CD8-positive, alpha-beta memory T cell (primary cell): ENCODE measurements at regions not wholly inside any gene's neighbourhood (a gene's known extent, or its start where the extent isn't known, plus 50 kb on each side); places are given as distances from the start of the nearest gene placed in this dataset.

Experiments
- CTCF ChIA-PET: fragments of 350-600 bp; sonication (Branson Sonifier 250); formaldehyde crosslinking; loops from one replicate; lab custom pipeline; 2021; ENCODE audit warnings: antibody characterized with exemption; lab: Charles Lee
- POLR2A ChIA-PET: fragments of 350-600 bp; sonication (Branson Sonifier 250); formaldehyde crosslinking; loops from one replicate; lab custom pipeline; 2021; ENCODE audit warnings: antibody characterized with exemption; lab: Charles Lee
- DNase-seq, 5 donors: peaks; one replicate each; pipeline versions ENCODE4 v3.0.0 to v3.0.0-alpha.2; 2020 to 2022; ENCODE audit warnings: mixed read lengths in 1 of 5
- H3K27ac ChIP-seq: one replicate; pipeline ENCODE4 v1.7.0; 2013; ENCODE audit warnings: low read depth, mild to moderate bottlenecking, low read length, moderate library complexity
- H3K27me3 ChIP-seq: 2 replicates; pipeline ENCODE4 v1.7.0; 2013; ENCODE audit warnings: low read length, mild to moderate bottlenecking; ENCODE audit not compliant: insufficient read depth, poor library complexity, severe bottlenecking
- H3K36me3 ChIP-seq: 2 replicates; pipeline ENCODE4 v1.7.0; 2013; ENCODE audit warnings: mild to moderate bottlenecking, low read length, moderate library complexity; ENCODE audit not compliant: insufficient read depth
- H3K4me1 ChIP-seq: 2 replicates; pipeline ENCODE4 v1.7.0; 2013; ENCODE audit warnings: mild to moderate bottlenecking, low read length, moderate library complexity; ENCODE audit not compliant: insufficient read depth
- H3K4me3 ChIP-seq: 2 replicates; pipeline ENCODE4 v1.7.0; 2013; ENCODE audit warnings: mild to moderate bottlenecking, low read length
- H3K9me3 ChIP-seq: 2 replicates; pipeline ENCODE4 v1.7.0; 2013; ENCODE audit warnings: mild to moderate bottlenecking, low read length
- H3K27ac Mint-ChIP-seq, 8 donors: one replicate each; pipeline ENCODE4 v1.8.0; 2020 to 2021; ENCODE audit warnings: mixed read lengths in 8 of 8, mild to moderate bottlenecking in 6 of 8, inconsistent platforms in 3 of 8, moderate library complexity in 3 of 8
- H3K27me3 Mint-ChIP-seq, 2 donors: one replicate each; pipeline ENCODE4 v1.8.0; 2020 to 2021; ENCODE audit warnings: mixed read lengths in 2 of 2, mild to moderate bottlenecking in 1 of 2, moderate library complexity in 1 of 2
- H3K36me3 Mint-ChIP-seq, 3 donors: one replicate each; pipeline ENCODE4 v1.8.0; 2020 to 2021; ENCODE audit warnings: mixed read lengths in 3 of 3, inconsistent platforms in 1 of 3, mild to moderate bottlenecking in 1 of 3
- H3K4me1 Mint-ChIP-seq, 3 donors: one replicate each; pipeline ENCODE4 v1.8.0; 2020 to 2021; ENCODE audit warnings: mixed read lengths in 3 of 3, inconsistent platforms in 1 of 3, mild to moderate bottlenecking in 1 of 3
- H3K4me3 Mint-ChIP-seq, 7 donors: one replicate each; pipeline ENCODE4 v1.8.0; 2020 to 2021; ENCODE audit warnings: mixed read lengths in 7 of 7, mild to moderate bottlenecking in 6 of 7, moderate library complexity in 4 of 7, inconsistent platforms in 2 of 7
- H3K9me3 Mint-ChIP-seq, 5 donors: one replicate each; pipeline ENCODE4 v1.8.0; 2020 to 2022; ENCODE audit warnings: mixed read lengths in 5 of 5, mild to moderate bottlenecking in 3 of 5, moderate library complexity in 2 of 5, inconsistent platforms in 1 of 5

- H3K36me3 ChIP-seq, result no peaks in the 10 kb centered on the region
- Mint-ChIP-seq H3K4me1 (no peaks in the 10 kb centered on the region), H3K9me3 (no peaks in the 10 kb centered on the region), H3K27ac (no peak overlapping the region), H3K4me3 (no peak overlapping the region), H3K36me3 (no peaks in the 10 kb centered on the region), H3K27me3 (peaks cover 12 to 27% of the 10 kb centered on the region in 2 donors)
- DNase-seq, result no peak
- no peaks in the 10 kb centered on the region for H3K4me1 ChIP-seq
- H3K27ac ChIP-seq, result no peak overlapping the region
- no peaks in the 10 kb centered on the region for H3K27me3 ChIP-seq
- H3K4me3 ChIP-seq, result no peak overlapping the region
- POLR2A ChIA-PET, result no interaction called here
- no peaks in the 10 kb centered on the region for H3K9me3 ChIP-seq
- CTCF ChIA-PET, result no interaction called here
Observed at GRCh38 chr9:34826999-34827538, 117.1 kb upstream of the CCL21 start.

GRCh38 chr9:34825775-34826174 is 115.8 kb upstream of the CCL21 start:
- ChIA-PET CTCF (no interaction called here), POLR2A (no interaction called here)
- DNase-seq, result no peak
- no peaks in the 10 kb centered on the region for H3K4me1 ChIP-seq
- no peaks in the 10 kb centered on the region for H3K36me3 ChIP-seq
- Mint-ChIP-seq H3K27ac (no peak overlapping the region), H3K9me3 (peaks cover 0 to 4% (median 0%) of the 10 kb centered on the region in 5 donors), H3K36me3 (no peaks in the 10 kb centered on the region), H3K4me3 (no peak overlapping the region), H3K27me3 (peaks cover 12 to 31% of the 10 kb centered on the region in 2 donors), H3K4me1 (no peaks in the 10 kb centered on the region)
- H3K4me3 ChIP-seq, result no peak overlapping the region
- no peaks in the 10 kb centered on the region for H3K27me3 ChIP-seq
- no peak overlapping the region for H3K27ac ChIP-seq
- H3K9me3 ChIP-seq, result no peaks in the 10 kb centered on the region

GRCh38 chr9:34823778-34824177 is 113.8 kb upstream of the CCL21 start:
- H3K4me1 ChIP-seq, result no peaks in the 10 kb centered on the region
- no peak for DNase-seq
- no peak overlapping the region for H3K4me3 ChIP-seq
- no peaks in the 10 kb centered on the region for H3K9me3 ChIP-seq
- Mint-ChIP-seq H3K27me3 (peaks cover 15 to 37% of the 10 kb centered on the region in 2 donors), H3K9me3 (peaks cover 5 to 14% (median 10%) of the 10 kb centered on the region in 5 donors), H3K4me3 (no peak overlapping the region), H3K36me3 (no peaks in the 10 kb centered on the region), H3K4me1 (no peaks in the 10 kb centered on the region), H3K27ac (no peak overlapping the region)
- H3K27me3 ChIP-seq, result no peaks in the 10 kb centered on the region
- ChIA-PET CTCF (no interaction called here), POLR2A (no interaction called here)
- H3K36me3 ChIP-seq, result no peaks in the 10 kb centered on the region
- no peak overlapping the region for H3K27ac ChIP-seq

GRCh38 chr9:34810187-34810524 is 100.2 kb upstream of the CCL21 start:
- H3K36me3 Mint-ChIP-seq, result no peaks in the 10 kb centered on the region
- H3K27me3 ChIP-seq, result peaks cover 4% of the 10 kb centered on the region
- H3K4me1 Mint-ChIP-seq, result no peaks in the 10 kb centered on the region
- H3K4me3 ChIP-seq, result no peak overlapping the region
- no peaks in the 10 kb centered on the region for H3K36me3 ChIP-seq
- H3K4me3 Mint-ChIP-seq, result no peak overlapping the region
- no peak overlapping the region for H3K27ac Mint-ChIP-seq
- no peaks in the 10 kb centered on the region for H3K9me3 ChIP-seq
- peaks cover 6 to 13% (median 11%) of the 10 kb centered on the region in 5 donors for H3K9me3 Mint-ChIP-seq
- no peaks in the 10 kb centered on the region for H3K4me1 ChIP-seq
- POLR2A ChIA-PET, result no interaction called here
- no peak for DNase-seq
- no peak overlapping the region for H3K27ac ChIP-seq
- peaks cover 12 to 64% of the 10 kb centered on the region in 2 donors for H3K27me3 Mint-ChIP-seq
- CTCF ChIA-PET, result no interaction called here

- Mint-ChIP-seq H3K27me3 (peaks cover 12 to 66% of the 10 kb centered on the region in 2 donors), H3K4me1 (no peaks in the 10 kb centered on the region), H3K4me3 (no peak overlapping the region), H3K27ac (no peak overlapping the region), H3K9me3 (peaks cover 6 to 18% (median 14%) of the 10 kb centered on the region in 5 donors), H3K36me3 (no peaks in the 10 kb centered on the region)
- H3K4me3 ChIP-seq, result no peak overlapping the region
- no peaks in the 10 kb centered on the region for H3K4me1 ChIP-seq
- peaks cover 4% of the 10 kb centered on the region for H3K27me3 ChIP-seq
- DNase-seq, result no peak
- no peaks in the 10 kb centered on the region for H3K9me3 ChIP-seq
- POLR2A ChIA-PET, result no interaction called here
- H3K36me3 ChIP-seq, result no peaks in the 10 kb centered on the region
- H3K27ac ChIP-seq, result no peak overlapping the region
- CTCF ChIA-PET, result no interaction called here
Observed at GRCh38 chr9:34809504-34810186, 99.7 kb upstream of the CCL21 start.

GRCh38 chr9:34802916-34803315 is 93.0 kb upstream of the CCL21 start:
- no peak overlapping the region for H3K27ac Mint-ChIP-seq
- Histone ChIP-seq H3K9me3 (no peaks in the 10 kb centered on the region), H3K36me3 (no peaks in the 10 kb centered on the region), H3K4me1 (no peaks in the 10 kb centered on the region), H3K27ac (no peak overlapping the region), H3K27me3 (no peaks in the 10 kb centered on the region), H3K4me3 (no peak overlapping the region)
- no peak overlapping the region for H3K4me3 Mint-ChIP-seq
- no peaks in the 10 kb centered on the region for H3K36me3 Mint-ChIP-seq
- ChIA-PET CTCF (no interaction called here), POLR2A (no interaction called here)
- peaks cover 20 to 63% of the 10 kb centered on the region in 2 donors for H3K27me3 Mint-ChIP-seq
- no peak for DNase-seq
- H3K4me1 Mint-ChIP-seq, result no peaks in the 10 kb centered on the region
- peaks cover 4 to 18% (median 12%) of the 10 kb centered on the region in 5 donors for H3K9me3 Mint-ChIP-seq

- Histone ChIP-seq H3K36me3 (no peaks in the 10 kb centered on the region), H3K4me1 (no peaks in the 10 kb centered on the region), H3K27ac (no peak overlapping the region), H3K27me3 (peaks cover 16% of the 10 kb centered on the region), H3K9me3 (no peaks in the 10 kb centered on the region), H3K4me3 (no peak overlapping the region)
- CTCF ChIA-PET, result interaction anchor here (1.4 kb wide), 1 partner anchor 102 kb away, joined by 3 read pairs; no protein-coding TSS in a partner anchor
- Mint-ChIP-seq H3K4me3 (no peak overlapping the region), H3K36me3 (no peaks in the 10 kb centered on the region), H3K9me3 (no peaks in the 10 kb centered on the region), H3K27ac (no peak overlapping the region), H3K27me3 (peaks cover 19 to 72% of the 10 kb centered on the region in 2 donors), H3K4me1 (no peaks in the 10 kb centered on the region)
- POLR2A ChIA-PET, result no interaction called here
- DNase-seq, result no peak
Observed at GRCh38 chr9:34797367-34797766, 87.4 kb upstream of the CCL21 start.

GRCh38 chr9:34796924-34797323 is 87.0 kb upstream of the CCL21 start:
- Mint-ChIP-seq H3K9me3 (no peaks in the 10 kb centered on the region), H3K27ac (no peak overlapping the region), H3K4me3 (no peak overlapping the region), H3K4me1 (no peaks in the 10 kb centered on the region), H3K27me3 (peaks cover 16 to 73% of the 10 kb centered on the region in 2 donors), H3K36me3 (no peaks in the 10 kb centered on the region)
- POLR2A ChIA-PET, result no interaction called here
- H3K27me3 ChIP-seq, result peaks cover 16% of the 10 kb centered on the region
- CTCF ChIA-PET, result interaction anchor here (1.4 kb wide), 1 partner anchor 103 kb away, joined by 3 read pairs; no protein-coding TSS in a partner anchor
- no peaks in the 10 kb centered on the region for H3K9me3 ChIP-seq
- no peak overlapping the region for H3K4me3 ChIP-seq
- no peak overlapping the region for H3K27ac ChIP-seq
- no peaks in the 10 kb centered on the region for H3K36me3 ChIP-seq
- H3K4me1 ChIP-seq, result no peaks in the 10 kb centered on the region
- DNase-seq, result no peak
